H9 (cell line): ENCODE measurements at regions not wholly inside any gene's neighbourhood (a gene's known extent, or its start where the extent isn't known, plus 50 kb on each side); places are given as distances from the start of the nearest gene placed in this dataset.

Experiments used
- DNase-seq: peaks from one replicate; pipeline ENCODE4 v3.0.0-alpha.2; 2017
- H2AFZ ChIP-seq: one replicate; pipeline ENCODE4 v1.6.1; 2013; ENCODE audit warnings: mild to moderate bottlenecking, low read length, control low read depth, moderate library complexity
- H2AK5ac ChIP-seq: 2 replicates; pipeline ENCODE4 v1.6.1; 2013; ENCODE audit warnings: low read length, control low read depth, mixed read lengths; ENCODE audit not compliant: insufficient read length
- H2BK120ac ChIP-seq: one replicate; pipeline ENCODE4 v1.6.1; 2013; ENCODE audit warnings: low read depth, mild to moderate bottlenecking, low read length, control low read depth, inconsistent platforms; ENCODE audit not compliant: poor library complexity, severe bottlenecking
- H2BK12ac ChIP-seq: 2 replicates; pipeline ENCODE4 v1.6.1; 2013; ENCODE audit warnings: low read length, control low read depth, mixed read lengths, low read depth; ENCODE audit not compliant: insufficient read length
- H2BK15ac ChIP-seq: 2 replicates; pipeline ENCODE4 v1.6.1; 2013; ENCODE audit warnings: low read depth, low read length, control low read depth
- H2BK20ac ChIP-seq: one replicate; pipeline ENCODE4 v1.6.1; 2013; ENCODE audit warnings: low read depth, mild to moderate bottlenecking, low read length, control low read depth, inconsistent platforms; ENCODE audit not compliant: poor library complexity, severe bottlenecking
- H2BK5ac ChIP-seq: 2 replicates; pipeline ENCODE4 v1.6.1; 2013; ENCODE audit warnings: low read length, control low read depth, mixed read lengths; ENCODE audit not compliant: insufficient read length
- H3K14ac ChIP-seq: 2 replicates; pipeline ENCODE4 v1.6.1; 2013; ENCODE audit warnings: low read length, control low read depth; ENCODE audit not compliant: insufficient read depth
- H3K18ac ChIP-seq: 2 replicates; pipeline ENCODE4 v1.6.1; 2013; ENCODE audit warnings: low read depth, mild to moderate bottlenecking, mixed read lengths, low read length, control low read depth; ENCODE audit not compliant: insufficient read length
- H3K23ac ChIP-seq: 2 replicates; pipeline ENCODE4 v1.6.1; 2013; ENCODE audit warnings: low read length, control low read depth, mixed read lengths, low read depth; ENCODE audit not compliant: insufficient read length
- H3K23me2 ChIP-seq: 2 replicates; pipeline ENCODE4 v1.6.1; 2013; ENCODE audit warnings: low read depth, mild to moderate bottlenecking, mixed read lengths, low read length, control low read depth; ENCODE audit not compliant: insufficient read length, poor library complexity, severe bottlenecking
- H3K27ac ChIP-seq: 2 replicates; pipeline ENCODE4 v1.5.1; 2013; ENCODE audit warnings: low read length, control low read depth, mixed read lengths, low read depth; ENCODE audit not compliant: insufficient read length
- H3K27me3 ChIP-seq: 2 replicates; pipeline ENCODE4 v1.6.1; 2013; ENCODE audit warnings: low read length, control low read depth, inconsistent platforms; ENCODE audit not compliant: insufficient read depth
- H3K4ac ChIP-seq: 2 replicates; pipeline ENCODE4 v1.6.1; 2013; ENCODE audit warnings: low read depth, mild to moderate bottlenecking, control low read depth, inconsistent platforms, low read length, moderate library complexity
- H3K4me1 ChIP-seq: 2 replicates; pipeline ENCODE4 v1.6.1; 2013; ENCODE audit warnings: low read length, control low read depth, inconsistent platforms; ENCODE audit not compliant: insufficient read depth
- H3K4me2 ChIP-seq: 2 replicates; pipeline ENCODE4 v1.6.1; 2013; ENCODE audit warnings: low read length, control low read depth, mixed read lengths; ENCODE audit not compliant: insufficient read length, insufficient read depth
- H3K56ac ChIP-seq: 2 replicates; pipeline ENCODE4 v1.6.1; 2013; ENCODE audit warnings: low read depth, mild to moderate bottlenecking, mixed read lengths, low read length, control low read depth; ENCODE audit not compliant: insufficient read length
- H3K79me1 ChIP-seq: 2 replicates; pipeline ENCODE4 v1.6.1; 2013; ENCODE audit warnings: low read depth, mild to moderate bottlenecking, moderate library complexity, low read length, control low read depth, inconsistent platforms; ENCODE audit not compliant: insufficient read depth, poor library complexity, severe bottlenecking
- H3K79me2 ChIP-seq: 2 replicates; pipeline ENCODE4 v1.6.1; 2013; ENCODE audit warnings: low read length, control low read depth, inconsistent platforms; ENCODE audit not compliant: insufficient read depth
- H3K9ac ChIP-seq: 2 replicates; pipeline ENCODE4 v1.6.1; 2013; ENCODE audit warnings: low read length, control low read depth, mixed read lengths; ENCODE audit not compliant: insufficient read length; ENCODE audit errors: extremely low read depth
- H3K9me3 ChIP-seq: one replicate; pipeline ENCODE4 v1.6.1; 2013; ENCODE audit warnings: low read depth, low read length, inconsistent platforms; ENCODE audit not compliant: control insufficient read depth
- H3T11ph ChIP-seq: one replicate; pipeline ENCODE4 v1.6.1; 2013; ENCODE audit warnings: mild to moderate bottlenecking, low read length, control low read depth, inconsistent platforms
- H4K20me1 ChIP-seq: one replicate; pipeline ENCODE4 v1.6.1; 2013; ENCODE audit not compliant: control insufficient read depth, insufficient read length, insufficient read depth
- H4K5ac ChIP-seq: 2 replicates; pipeline ENCODE4 v1.6.1; 2013; ENCODE audit warnings: low read depth, mild to moderate bottlenecking, mixed read lengths, low read length, control low read depth; ENCODE audit not compliant: insufficient read length
- H4K8ac ChIP-seq: replicated peaks from 2 replicates; pipeline ENCODE4 v1.6.1; 2013; ENCODE audit warnings: low read length, control low read depth, mixed read lengths, low read depth; ENCODE audit not compliant: insufficient read length
- H4K91ac ChIP-seq: 2 replicates; pipeline ENCODE4 v1.6.1; 2013; ENCODE audit warnings: low read depth, mild to moderate bottlenecking, moderate library complexity, mixed read lengths, low read length, control low read depth; ENCODE audit not compliant: insufficient read length
- H3K27ac Mint-ChIP-seq, 3 experiments: 2 replicates in 2 of 3; 3 replicates in 1 of 3; pipeline ENCODE4 v1.8.0; 2020 to 2021; ENCODE audit warnings: mixed read lengths in 3 of 3, mild to moderate bottlenecking in 1 of 3, moderate library complexity in 1 of 3
- H3K27me3 Mint-ChIP-seq: 2 replicates; pipeline ENCODE4 v1.8.0; 2021; ENCODE audit warnings: low read depth, mild to moderate bottlenecking, moderate library complexity, mixed read lengths
- H3K36me3 Mint-ChIP-seq, 3 experiments: 2 replicates in 2 of 3; 3 replicates in 1 of 3; pipeline ENCODE4 v1.8.0; 2020 to 2021; ENCODE audit warnings: low read depth in 3 of 3, mixed read lengths in 3 of 3; ENCODE audit not compliant: insufficient read depth in 1 of 3
- H3K4me1 Mint-ChIP-seq, 2 experiments: 2 replicates each; pipeline ENCODE4 v1.8.0; 2020; ENCODE audit warnings: mixed read lengths in 2 of 2
- H3K4me3 Mint-ChIP-seq, 2 experiments: 2 replicates in 1 of 2; 3 replicates in 1 of 2; pipeline ENCODE4 v1.8.0; 2020 to 2021; ENCODE audit warnings: mild to moderate bottlenecking in 2 of 2, mixed read lengths in 2 of 2, moderate library complexity in 1 of 2
- H3K9me3 Mint-ChIP-seq, 2 experiments: 2 replicates in 1 of 2; 3 replicates in 1 of 2; pipeline ENCODE4 v1.8.0; 2020; ENCODE audit warnings: mild to moderate bottlenecking in 2 of 2, mixed read lengths in 2 of 2, moderate library complexity in 1 of 2
- CTCF ChIP-seq: fragments of 200-600 bp; sonication (generic); conservative IDR thresholded peaks from 3 replicates; pipeline ENCODE4 v1.8.0; 2021; ENCODE audit warnings: antibody characterized with exemption, mild to moderate bottlenecking
- WGBS: extraction: QIAGEN DNeasy Blood & Tissue Kit; methylation state at CpG from one replicate; pipeline ENCODE4 v1.1.7; 2013; ENCODE audit warnings: missing lambda C conversion rate, low lambda C conversion rate, mixed read lengths; ENCODE audit not compliant: insufficient read length; ENCODE audit errors: extremely low coverage; 5-methylcytosine and 5-hydroxymethylcytosine counted together

GRCh38 chr14:87108726-87109125, 884.3 kb downstream of the GALC start:
- Histone ChIP-seq H4K5ac (no peak overlapping the region), H2BK5ac (no peak overlapping the region), H3K79me2 (no peaks in the 10 kb centered on the region), H3K18ac (no peak overlapping the region), H2BK20ac (no peak overlapping the region), H2BK12ac (no peak overlapping the region), H2AK5ac (no peak overlapping the region), H3K9me3 (no peaks in the 10 kb centered on the region), H3K79me1 (no peaks in the 10 kb centered on the region), H3T11ph (no peak overlapping the region), H3K14ac (no peak overlapping the region), H2AFZ (no peak overlapping the region), H3K4me2 (no peak overlapping the region), H2BK120ac (no peak overlapping the region), H3K56ac (no peak overlapping the region), H4K20me1 (no peaks in the 10 kb centered on the region), H3K27ac (no peak overlapping the region), H2BK15ac (no peak overlapping the region), H3K27me3 (no peaks in the 10 kb centered on the region), H3K4me1 (no peaks in the 10 kb centered on the region), H4K8ac (no peak overlapping the region), H3K23ac (no peak overlapping the region), H3K23me2 (no peaks in the 10 kb centered on the region), H3K4ac (no peak overlapping the region), H3K9ac (no peak overlapping the region), H4K91ac (no peak overlapping the region)
- no peak overlapping the region for H3K27ac Mint-ChIP-seq
- H3K4me1 Mint-ChIP-seq, result peaks cover 0 to 2% of the 10 kb centered on the region in 2 experiments; a peak in 2 of 4 replicates
- no CpG with 5 or more reads among the region's 3 CpGs for WGBS
- H3K9me3 Mint-ChIP-seq, result no peaks in the 10 kb centered on the region
- H3K4me3 Mint-ChIP-seq, result no peak overlapping the region
- TF ChIP-seq CTCF, result no peak
- H3K36me3 Mint-ChIP-seq, result no peaks in the 10 kb centered on the region
- DNase-seq, result no peak
- H3K27me3 Mint-ChIP-seq, result peaks cover 19% of the 10 kb centered on the region
